ENCODE measurements at regions not wholly inside any gene's neighbourhood (a gene's known extent, or its start where the extent isn't known, plus 50 kb on each side); places are given as distances from the start of the nearest gene placed in this dataset.

GRCh38 chr15:70279096-70279495, 181.4 kb upstream of the TLE3 start:
- no peak for TF ChIP-seq ZNF274 (IDR thresholded peaks at IDR 0.05; ENCODE audit: low read depth, low read length)
- TF ChIP-seq YY1 (IDR thresholded peaks at IDR 0.05; ENCODE audit: insufficient read depth, insufficient read length): no peak

Data from NT2/D1 (cell line).